GM19328 (cell line): ENCODE measurements at regions not wholly inside any gene's neighbourhood (a gene's known extent, or its start where the extent isn't known, plus 50 kb on each side); places are given as distances from the start of the nearest gene placed in this dataset.

ENCODE experiments used
- ATAC-seq: cut with Tn5 transposase; IDR thresholded peaks from one replicate; pipeline ENCODE4 v1.9.1; 2021; ENCODE audit warnings: mild to moderate bottlenecking, moderate library complexity; ENCODE audit not compliant: unreplicated experiment

- no peak for ATAC-seq
Observed at GRCh38 chr3:24740326-24740725, 245.7 kb upstream of the THRB start.

- ATAC-seq, result no peak
Observed at GRCh38 chr3:24741506-24741905, 246.9 kb upstream of the THRB start.

- ATAC-seq, result no peak
Observed at GRCh38 chr3:24748520-24748919, 253.9 kb upstream of the THRB start.

GRCh38 chr3:24751020-24751419, 256.4 kb upstream of the THRB start:
- ATAC-seq, result no peak

- ATAC-seq, result no peak
Observed at GRCh38 chr3:24756101-24756888, 261.6 kb upstream of the THRB start.

GRCh38 chr3:24763393-24763792, 268.7 kb upstream of the THRB start:
- no peak for ATAC-seq

- ATAC-seq, result no peak
Observed at GRCh38 chr3:24764236-24764915, 269.7 kb upstream of the THRB start.

- ATAC-seq, result no peak
Observed at GRCh38 chr3:24765399-24765798, 270.7 kb upstream of the THRB start.

GRCh38 chr3:24769918-24770317, 275.3 kb upstream of the THRB start:
- ATAC-seq, result no peak

- peak; percentile 71 for ATAC-seq
Observed at GRCh38 chr3:24773798-24774197, 279.1 kb upstream of the THRB start.

GRCh38 chr3:24780991-24781390, 286.3 kb upstream of the THRB start:
- no peak for ATAC-seq

GRCh38 chr3:24781454-24781853, 286.8 kb upstream of the THRB start:
- no peak for ATAC-seq

GRCh38 chr3:24793896-24794295, 299.2 kb upstream of the THRB start:
- no peak for ATAC-seq

GRCh38 chr3:24802614-24803013, 308.0 kb upstream of the THRB start:
- peak; percentile 88 for ATAC-seq

GRCh38 chr3:24804095-24804494, 309.4 kb upstream of the THRB start:
- no peak for ATAC-seq

GRCh38 chr3:24810881-24811280, 316.2 kb upstream of the THRB start:
- no peak for ATAC-seq

- no peak for ATAC-seq
Observed at GRCh38 chr3:24812116-24812515, 317.5 kb upstream of the THRB start.

GRCh38 chr3:24818055-24818454, 323.4 kb upstream of the THRB start:
- no peak for ATAC-seq

- no peak for ATAC-seq
Observed at GRCh38 chr3:24828011-24828410, 333.4 kb upstream of the THRB start.

- ATAC-seq, result no peak
Observed at GRCh38 chr3:24828551-24828950, 333.9 kb upstream of the THRB start.

- ATAC-seq, result no peak
Observed at GRCh38 chr3:24829011-24829581, 334.4 kb upstream of the THRB start.

GRCh38 chr3:24829629-24830229, 335.1 kb upstream of the THRB start:
- no peak for ATAC-seq
